Fibroblast of skin of abdomen (primary cell): ENCODE measurements at regions not wholly inside any gene's neighbourhood (a gene's known extent, or its start where the extent isn't known, plus 50 kb on each side); places are given as distances from the start of the nearest gene placed in this dataset.

Experiments used
- DNase-seq: peaks from one replicate; pipeline ENCODE4 v3.0.0-alpha.2; 2013

GRCh38 chr4:108567831-108568230, 52.5 kb upstream of the RPL34 start:
- DNase-seq: no peak

GRCh38 chr4:108561116-108561515, 59.3 kb upstream of the RPL34 start:
- DNase-seq: peak; percentile 59

- DNase-seq: peak; percentile 21
Observed at GRCh38 chr4:108560616-108561015, 59.8 kb upstream of the RPL34 start.

- DNase-seq: no peak
Observed at GRCh38 chr4:108559911-108560310, 60.5 kb upstream of the RPL34 start.

- no peak for DNase-seq
Observed at GRCh38 chr4:108559068-108559793, 61.1 kb upstream of the RPL34 start.

GRCh38 chr4:108556588-108557200, 63.7 kb upstream of the RPL34 start:
- DNase-seq: no peak

- DNase-seq: no peak
Observed at GRCh38 chr4:108556166-108556565, 64.2 kb upstream of the RPL34 start.

- peak; percentile 78 for DNase-seq
Observed at GRCh38 chr4:108555701-108556100, 64.7 kb upstream of the RPL34 start.

- DNase-seq: no peak
Observed at GRCh38 chr4:108547682-108548081, 72.7 kb upstream of the RPL34 start.

GRCh38 chr4:108546728-108547127, 73.6 kb upstream of the RPL34 start:
- no peak for DNase-seq

- peak; percentile 80 for DNase-seq
Observed at GRCh38 chr4:108544481-108544880, 75.9 kb upstream of the RPL34 start.

GRCh38 chr4:108543359-108543968, 76.9 kb upstream of the RPL34 start:
- no peak for DNase-seq

- DNase-seq: no peak
Observed at GRCh38 chr4:108540536-108540935, 79.8 kb upstream of the RPL34 start.

GRCh38 chr4:108536577-108536976, 83.8 kb upstream of the RPL34 start:
- DNase-seq: no peak

- no peak for DNase-seq
Observed at GRCh38 chr4:108535757-108536156, 84.6 kb upstream of the RPL34 start.

- no peak for DNase-seq
Observed at GRCh38 chr4:108533876-108534275, 86.5 kb upstream of the RPL34 start.

- no peak for DNase-seq
Observed at GRCh38 chr4:108533245-108533844, 87.0 kb upstream of the RPL34 start.

GRCh38 chr4:108532738-108533137, 87.6 kb upstream of the RPL34 start:
- no peak for DNase-seq

- DNase-seq: no peak
Observed at GRCh38 chr4:108532187-108532586, 88.2 kb upstream of the RPL34 start.

GRCh38 chr4:108531461-108531860, 88.9 kb upstream of the RPL34 start:
- DNase-seq: no peak

GRCh38 chr4:108529984-108530905, 90.1 kb upstream of the RPL34 start:
- no peak for DNase-seq

GRCh38 chr4:108529102-108529501, 91.3 kb upstream of the RPL34 start:
- no peak for DNase-seq

- no peak for DNase-seq
Observed at GRCh38 chr4:108527723-108528122, 92.7 kb upstream of the RPL34 start.
